ENCODE measurements at regions not wholly inside any gene's neighbourhood (a gene's known extent, or its start where the extent isn't known, plus 50 kb on each side); places are given as distances from the start of the nearest gene placed in this dataset.

DNA sequence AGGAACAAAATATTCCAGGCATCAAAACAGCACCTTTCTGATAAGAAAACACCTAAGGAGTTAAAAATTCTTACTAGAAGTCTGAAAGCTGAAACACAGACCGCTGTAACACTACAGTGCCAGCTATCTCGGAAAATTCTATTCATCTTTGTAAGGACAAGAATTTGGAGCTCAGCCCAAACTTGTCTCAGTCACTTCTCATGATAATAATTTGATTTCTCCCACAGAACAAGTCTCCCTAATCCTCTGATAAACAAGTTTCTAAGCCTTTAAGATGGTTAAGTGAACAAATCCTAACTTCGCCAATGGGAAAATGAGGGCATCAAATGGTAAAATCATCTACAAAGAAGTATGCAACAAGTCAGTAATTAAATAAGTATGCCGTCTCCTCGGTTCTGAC lies 59.9 kb downstream of the SIPA1L2 start:
- TF ChIP-seq, protein P1, sequence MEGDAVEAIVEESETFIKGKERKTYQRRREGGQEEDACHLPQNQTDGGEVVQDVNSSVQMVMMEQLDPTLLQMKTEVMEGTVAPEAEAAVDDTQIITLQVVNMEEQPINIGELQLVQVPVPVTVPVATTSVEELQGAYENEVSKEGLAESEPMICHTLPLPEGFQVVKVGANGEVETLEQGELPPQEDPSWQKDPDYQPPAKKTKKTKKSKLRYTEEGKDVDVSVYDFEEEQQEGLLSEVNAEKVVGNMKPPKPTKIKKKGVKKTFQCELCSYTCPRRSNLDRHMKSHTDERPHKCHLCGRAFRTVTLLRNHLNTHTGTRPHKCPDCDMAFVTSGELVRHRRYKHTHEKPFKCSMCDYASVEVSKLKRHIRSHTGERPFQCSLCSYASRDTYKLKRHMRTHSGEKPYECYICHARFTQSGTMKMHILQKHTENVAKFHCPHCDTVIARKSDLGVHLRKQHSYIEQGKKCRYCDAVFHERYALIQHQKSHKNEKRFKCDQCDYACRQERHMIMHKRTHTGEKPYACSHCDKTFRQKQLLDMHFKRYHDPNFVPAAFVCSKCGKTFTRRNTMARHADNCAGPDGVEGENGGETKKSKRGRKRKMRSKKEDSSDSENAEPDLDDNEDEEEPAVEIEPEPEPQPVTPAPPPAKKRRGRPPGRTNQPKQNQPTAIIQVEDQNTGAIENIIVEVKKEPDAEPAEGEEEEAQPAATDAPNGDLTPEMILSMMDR (conservative IDR thresholded peaks at IDR 0.05; ENCODE audit: low read depth, low read length) = no peak
- no peak for TF ChIP-seq POLR2A (IDR thresholded peaks at IDR 0.05; ENCODE audit: low read depth, low read length)
- no peak for TF ChIP-seq CEBPB (IDR thresholded peaks at IDR 0.05; ENCODE audit: low read depth, low read length)
- no peak for TF ChIP-seq FOS (IDR thresholded peaks at IDR 0.05; ENCODE audit: low read depth, low read length)
- no peak for TF ChIP-seq RAD21 (IDR thresholded peaks at IDR 0.05; ENCODE audit: low read length)

Measured in IMR-90 (cell line).